Stimulated activated CD4-positive, alpha-beta T cell treated with anti-CD3 and anti-CD28 coated beads, Interleukin-15, amount 100 ng/mL, for 48 hours (primary cell): ENCODE measurements at regions not wholly inside any gene's neighbourhood (a gene's known extent, or its start where the extent isn't known, plus 50 kb on each side); places are given as distances from the start of the nearest gene placed in this dataset.

ENCODE experiments used
- DNase-seq, 2 donors: peaks; one replicate each; pipeline ENCODE4 v3.0.0-alpha.2; 2020; ENCODE audit warnings: low read depth in 2 of 2

DNA sequence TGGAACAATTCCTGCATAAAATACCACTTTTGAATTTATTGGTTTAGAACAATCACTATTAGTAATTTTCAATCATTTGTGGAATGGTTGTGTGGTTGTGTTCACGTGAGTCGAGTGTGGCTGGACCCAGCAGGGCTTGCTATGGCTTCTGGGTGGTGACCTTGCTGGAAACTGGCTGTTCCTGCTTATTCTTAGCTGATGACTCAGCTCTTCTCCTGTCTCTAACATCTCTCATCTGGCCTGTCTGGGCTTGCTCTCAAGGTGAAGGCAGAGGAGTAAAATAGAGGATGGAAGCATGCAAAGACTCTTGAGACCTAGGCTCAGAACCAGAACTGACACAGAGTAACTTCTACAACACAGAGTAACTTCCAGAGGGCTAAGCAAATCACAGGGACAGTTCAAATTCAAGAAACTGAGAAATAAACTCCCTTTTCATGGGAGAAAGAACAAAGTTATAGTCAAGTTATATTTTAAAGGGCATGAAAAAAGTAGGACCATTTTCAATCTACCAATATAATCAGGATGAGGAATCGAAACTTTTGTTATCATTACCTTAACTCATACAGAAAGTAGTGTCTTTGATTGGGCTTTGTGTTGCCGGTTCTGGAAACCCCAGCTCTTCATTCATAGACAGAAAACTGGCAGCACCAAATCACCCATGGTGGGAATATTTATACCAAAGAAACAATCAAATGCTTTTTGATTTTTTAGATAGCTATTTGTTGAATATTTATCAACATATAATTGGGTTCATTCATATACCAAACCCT is 665.1 kb downstream of the CDH18 start:
- DNase-seq = no peak

DNA sequence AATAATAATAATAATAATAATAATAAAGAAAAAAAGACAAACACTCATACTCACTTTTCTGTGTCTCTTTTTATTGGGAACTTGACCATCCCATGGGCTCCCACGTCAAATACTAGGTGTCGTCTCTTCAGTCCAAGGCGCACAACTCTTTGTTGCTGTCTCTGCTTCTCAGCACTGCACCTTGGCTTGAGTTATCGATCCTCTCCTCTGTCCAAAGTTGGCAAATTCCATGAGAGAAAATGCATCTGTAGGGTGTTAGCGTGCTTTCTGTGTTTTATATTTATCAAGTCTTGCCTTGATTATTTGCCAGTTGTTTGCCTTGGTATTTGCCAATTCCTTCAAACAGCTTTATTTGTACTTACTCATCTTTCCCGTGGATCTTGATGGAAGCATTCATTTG is 653.7 kb downstream of the CDH18 start:
- no peak for DNase-seq

DNA sequence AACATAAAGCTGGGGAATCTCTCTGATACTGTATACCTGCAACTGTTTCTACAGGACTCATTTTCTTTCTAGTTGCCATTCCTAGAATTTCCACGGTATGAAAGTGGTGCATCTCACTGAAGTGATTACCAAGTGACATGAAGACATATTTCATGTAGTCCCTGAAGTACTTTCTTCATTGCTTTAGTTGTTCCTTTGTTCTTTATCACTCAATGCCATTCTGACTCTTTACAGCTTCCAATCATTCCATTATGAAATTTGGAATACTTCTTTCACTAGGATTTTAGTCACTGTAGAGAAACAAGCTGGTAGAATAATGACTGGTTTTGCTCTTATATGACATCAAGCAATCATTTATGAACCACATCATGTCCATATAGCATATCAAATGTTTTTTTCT is 645.1 kb downstream of the CDH18 start:
- DNase-seq = no peak

DNA sequence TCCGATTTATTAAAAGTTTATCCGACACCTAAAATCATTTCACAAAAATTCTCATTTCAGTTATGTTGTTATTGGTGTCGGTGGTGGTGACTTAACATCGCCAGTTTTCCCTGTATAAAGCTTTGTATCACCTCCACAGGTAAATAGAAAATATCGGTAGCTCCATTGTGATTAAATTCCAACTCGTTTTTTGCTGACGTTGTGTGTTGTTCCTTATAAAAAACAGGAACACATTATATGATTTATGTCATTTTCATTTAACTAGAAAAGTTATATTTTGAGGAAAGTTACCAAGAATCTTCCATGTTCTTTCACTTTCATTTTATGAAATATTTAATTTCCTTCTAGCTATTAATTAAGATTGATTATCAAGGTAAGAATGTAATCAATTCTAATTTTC is 635.9 kb downstream of the CDH18 start:
- no peak for DNase-seq

DNA sequence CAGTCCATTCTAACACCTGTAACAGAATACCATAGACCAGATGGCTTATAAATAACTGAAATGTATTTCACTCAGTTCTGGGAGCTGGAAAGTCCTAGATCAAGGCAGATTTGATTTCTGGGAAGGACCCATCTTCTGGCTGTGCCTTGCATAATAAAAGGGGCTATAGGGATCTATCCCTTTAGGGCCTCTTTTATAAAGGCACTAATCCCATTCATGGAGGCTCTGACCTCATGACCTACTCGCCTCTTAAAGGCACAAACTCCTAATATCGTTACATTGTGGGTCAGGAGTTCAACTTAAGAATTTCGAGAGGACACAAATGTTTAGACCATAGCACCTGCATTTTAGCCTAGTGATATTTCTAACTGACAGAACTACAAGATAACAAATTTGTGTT is 619.0 kb downstream of the CDH18 start:
- no peak for DNase-seq

DNA sequence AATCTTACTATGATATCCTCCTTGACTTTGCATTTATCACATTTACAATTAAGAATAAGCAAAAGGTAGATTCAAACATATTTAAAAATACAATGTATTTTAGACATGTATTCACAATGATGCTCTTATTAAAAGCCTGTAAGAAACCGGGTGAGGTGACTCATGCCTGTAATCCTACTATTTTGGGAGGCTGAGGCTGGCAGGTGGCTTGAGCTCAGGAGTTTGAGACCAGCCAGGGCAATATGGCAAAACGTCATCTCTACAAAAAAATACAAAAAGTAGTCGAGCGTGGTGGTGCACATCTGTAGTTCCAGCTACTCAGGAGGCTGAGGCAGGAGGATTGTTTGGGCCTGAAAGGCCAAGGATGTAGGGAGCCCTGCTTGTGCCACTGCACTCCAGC is 618.4 kb downstream of the CDH18 start:
- no peak for DNase-seq

DNA sequence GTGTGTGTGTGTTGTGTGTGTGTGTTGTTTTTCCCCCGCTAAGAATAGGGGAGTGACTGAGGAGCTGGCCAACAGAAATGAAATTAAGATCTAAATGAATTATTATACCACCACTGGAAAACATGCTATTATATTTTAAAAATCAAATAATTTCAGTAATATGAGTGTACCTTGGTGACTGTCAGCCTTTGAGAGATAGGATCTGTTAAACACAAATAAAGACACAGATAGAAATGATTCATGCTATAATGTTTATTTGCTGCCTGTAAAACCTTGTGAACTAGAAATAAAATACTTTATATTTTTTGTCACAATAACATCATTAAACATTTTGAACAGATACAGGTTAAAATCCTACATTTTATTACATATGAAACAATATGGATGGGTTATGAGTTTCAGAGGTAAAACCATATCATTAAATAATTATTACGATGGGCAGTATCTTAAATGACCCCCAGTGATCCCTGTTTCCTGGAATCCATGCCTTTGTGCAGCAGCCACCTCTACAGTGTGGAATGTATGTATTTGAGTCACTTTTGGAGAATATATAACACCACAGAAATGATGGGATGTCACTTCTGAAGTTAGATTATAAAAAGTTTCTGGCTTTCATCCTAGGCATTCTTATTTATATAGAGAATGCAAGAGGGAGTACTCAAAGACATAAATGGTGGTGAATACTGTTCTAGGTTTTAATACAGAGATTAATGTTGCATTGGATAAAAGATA is 617.2 kb downstream of the CDH18 start:
- DNase-seq = no peak

DNA sequence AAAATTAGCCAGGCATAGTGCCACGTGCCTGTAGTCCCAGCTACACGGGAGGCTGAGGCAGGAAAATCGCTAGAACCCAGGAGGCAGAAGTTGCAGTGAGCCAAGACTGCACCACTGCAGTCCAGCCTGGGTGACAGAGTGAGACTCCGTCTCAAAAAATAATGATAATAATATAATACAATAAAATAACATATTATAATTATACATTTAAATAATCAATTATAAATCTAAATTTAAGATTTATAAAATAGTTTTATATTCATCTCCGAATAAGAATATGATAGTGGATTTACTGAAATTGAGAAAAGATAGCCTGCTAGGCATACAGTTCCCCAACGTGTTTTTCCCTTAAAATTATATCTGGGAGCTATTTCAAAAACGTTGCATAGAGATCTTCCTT is 599.6 kb downstream of the CDH18 start:
- DNase-seq = no peak

DNA sequence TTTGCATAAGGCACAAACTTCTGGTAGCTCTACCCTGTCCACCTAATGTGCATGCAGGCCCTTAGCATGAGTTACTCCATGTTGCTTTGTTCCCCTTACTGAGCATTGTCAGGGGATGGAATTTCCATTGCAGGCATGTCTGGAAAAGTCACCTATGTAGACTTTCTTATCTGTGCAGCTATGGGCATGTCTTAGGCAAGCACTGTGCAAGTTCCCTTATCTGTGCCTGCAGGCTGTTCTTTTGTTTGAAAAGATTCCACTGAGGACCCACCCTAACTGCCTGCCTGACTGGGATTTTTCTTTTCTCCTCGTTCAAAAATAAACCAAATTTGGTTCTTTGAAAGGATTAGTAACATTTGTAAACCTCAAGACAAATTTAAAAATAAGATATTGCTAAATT is 587.0 kb downstream of the CDH18 start:
- no peak for DNase-seq

DNA sequence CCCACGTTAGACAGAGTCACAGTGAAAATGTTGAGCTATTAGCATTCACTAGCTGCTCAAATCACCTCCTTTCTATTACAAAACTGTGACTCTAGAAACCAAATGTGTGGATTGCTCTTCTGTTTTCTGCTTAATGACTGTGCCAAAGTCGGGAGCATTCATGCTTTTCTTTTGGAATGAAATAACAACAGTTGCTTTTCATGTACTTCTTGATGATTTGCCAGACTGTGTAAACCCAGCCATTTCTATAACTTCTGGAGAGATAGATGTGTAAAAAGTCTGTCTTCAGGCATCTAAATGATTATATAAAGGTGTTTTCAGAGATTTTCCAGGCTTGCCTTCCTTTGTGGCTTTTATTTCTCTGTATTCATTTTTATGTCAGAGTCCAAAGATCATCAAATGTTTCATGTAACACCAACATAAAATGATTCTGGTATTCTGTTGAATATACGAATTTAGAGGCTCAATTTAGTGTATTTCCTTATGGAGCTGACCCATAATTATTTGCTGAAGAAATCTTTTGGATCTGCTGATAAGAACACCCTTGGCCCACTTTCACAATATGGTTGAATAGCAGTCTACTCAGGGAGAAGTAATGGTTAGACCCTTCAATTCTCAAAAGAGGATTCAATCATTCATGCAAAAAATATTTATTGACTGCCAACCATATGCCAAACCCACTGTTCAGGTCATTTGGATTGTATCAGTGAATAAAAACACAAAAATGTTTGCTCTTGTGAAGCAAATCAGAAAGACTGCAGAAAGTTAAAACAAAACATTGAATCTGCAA is 581.2 kb downstream of the CDH18 start:
- DNase-seq = no peak

DNA sequence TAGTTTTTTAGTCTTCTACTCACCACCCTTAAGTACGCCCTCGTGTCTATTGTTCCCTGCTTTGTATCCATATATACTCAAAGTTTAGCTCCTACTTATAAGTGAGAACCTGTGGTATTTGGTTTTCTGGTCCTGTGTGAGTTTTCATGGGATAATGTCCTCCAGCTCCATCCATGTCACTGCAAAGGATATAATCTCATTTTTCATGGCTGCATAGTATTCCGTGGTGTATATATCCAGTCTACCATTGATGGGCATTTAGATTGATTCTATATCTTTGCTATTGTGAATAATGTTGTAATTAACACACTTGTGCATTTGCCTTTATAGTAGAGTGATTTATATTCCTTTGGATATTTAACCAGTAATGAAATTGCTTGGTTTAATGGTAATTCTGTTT is 579.9 kb downstream of the CDH18 start:
- no peak for DNase-seq

DNA sequence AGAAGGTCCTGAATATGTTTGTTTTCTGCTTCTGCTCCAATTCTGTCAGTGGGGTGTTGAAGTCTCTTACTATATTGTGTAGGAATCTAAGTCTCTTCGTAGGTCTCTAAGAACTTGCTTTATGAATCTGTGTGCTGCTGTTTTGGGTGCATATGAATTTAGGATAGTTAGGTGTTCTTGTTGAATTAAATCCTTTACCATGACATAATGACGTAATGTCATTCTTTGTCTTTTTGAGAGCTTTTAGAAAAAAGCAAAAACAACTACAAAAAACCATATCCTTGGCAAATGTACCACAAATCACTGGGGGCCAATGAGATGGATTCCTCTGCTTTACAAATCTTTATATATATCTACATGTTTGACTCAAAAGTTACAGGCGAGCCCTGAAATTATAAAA is 576.1 kb downstream of the CDH18 start:
- DNase-seq = no peak
